ENCODE measurements at regions not wholly inside any gene's neighbourhood (a gene's known extent, or its start where the extent isn't known, plus 50 kb on each side); places are given as distances from the start of the nearest gene placed in this dataset.

DNA sequence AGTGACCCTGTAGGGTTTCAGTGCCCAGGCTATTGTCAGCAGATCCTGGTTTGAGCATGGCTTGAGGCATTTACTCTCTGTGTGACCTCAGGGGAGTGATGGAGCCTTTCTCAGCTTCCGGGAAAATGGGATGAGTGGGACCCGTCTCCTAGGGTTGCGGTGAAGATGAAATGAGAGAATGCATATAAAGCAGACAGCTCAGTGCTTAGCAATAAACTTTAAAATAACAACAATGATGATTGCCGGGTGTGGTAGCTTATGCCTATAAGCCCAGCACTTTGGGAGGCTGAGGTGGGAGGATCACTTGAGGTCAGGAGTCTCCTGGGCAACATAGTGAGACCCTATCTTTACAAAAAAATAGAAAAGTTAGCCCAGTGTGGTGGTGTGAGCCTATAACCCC lies 106.0 kb upstream of the MTHFD1L start:
- no peak for DNase-seq (ENCODE audit: low spot score)
- TF ChIP-seq, protein P1, sequence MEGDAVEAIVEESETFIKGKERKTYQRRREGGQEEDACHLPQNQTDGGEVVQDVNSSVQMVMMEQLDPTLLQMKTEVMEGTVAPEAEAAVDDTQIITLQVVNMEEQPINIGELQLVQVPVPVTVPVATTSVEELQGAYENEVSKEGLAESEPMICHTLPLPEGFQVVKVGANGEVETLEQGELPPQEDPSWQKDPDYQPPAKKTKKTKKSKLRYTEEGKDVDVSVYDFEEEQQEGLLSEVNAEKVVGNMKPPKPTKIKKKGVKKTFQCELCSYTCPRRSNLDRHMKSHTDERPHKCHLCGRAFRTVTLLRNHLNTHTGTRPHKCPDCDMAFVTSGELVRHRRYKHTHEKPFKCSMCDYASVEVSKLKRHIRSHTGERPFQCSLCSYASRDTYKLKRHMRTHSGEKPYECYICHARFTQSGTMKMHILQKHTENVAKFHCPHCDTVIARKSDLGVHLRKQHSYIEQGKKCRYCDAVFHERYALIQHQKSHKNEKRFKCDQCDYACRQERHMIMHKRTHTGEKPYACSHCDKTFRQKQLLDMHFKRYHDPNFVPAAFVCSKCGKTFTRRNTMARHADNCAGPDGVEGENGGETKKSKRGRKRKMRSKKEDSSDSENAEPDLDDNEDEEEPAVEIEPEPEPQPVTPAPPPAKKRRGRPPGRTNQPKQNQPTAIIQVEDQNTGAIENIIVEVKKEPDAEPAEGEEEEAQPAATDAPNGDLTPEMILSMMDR (IDR thresholded peaks at IDR 0.05; ENCODE audit: extremely low read depth, missing control alignments), result no peak

DNA sequence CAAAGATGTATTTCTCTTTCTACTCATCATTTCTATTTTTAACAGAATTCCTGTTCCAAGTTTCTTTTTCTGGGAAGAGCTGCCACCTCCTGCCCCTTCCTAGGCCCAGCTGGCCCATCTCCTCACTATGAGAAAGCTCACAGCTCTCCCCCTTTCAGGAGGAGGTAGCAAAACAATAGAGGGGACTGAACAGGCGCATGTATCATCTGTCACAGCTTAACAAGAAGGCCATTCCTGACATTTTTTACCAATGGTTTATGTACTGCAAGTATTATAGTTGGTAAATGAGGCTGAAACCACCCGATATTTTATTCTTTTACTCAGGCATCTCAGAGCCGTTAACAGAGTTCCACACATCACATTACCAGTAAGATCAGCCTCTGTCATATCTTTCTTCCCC lies 103.7 kb upstream of the MTHFD1L start:
- no peak for DNase-seq (ENCODE audit: low spot score)
- TF ChIP-seq, protein P1 (IDR thresholded peaks at IDR 0.05; ENCODE audit: extremely low read depth, missing control alignments), result no peak

DNA sequence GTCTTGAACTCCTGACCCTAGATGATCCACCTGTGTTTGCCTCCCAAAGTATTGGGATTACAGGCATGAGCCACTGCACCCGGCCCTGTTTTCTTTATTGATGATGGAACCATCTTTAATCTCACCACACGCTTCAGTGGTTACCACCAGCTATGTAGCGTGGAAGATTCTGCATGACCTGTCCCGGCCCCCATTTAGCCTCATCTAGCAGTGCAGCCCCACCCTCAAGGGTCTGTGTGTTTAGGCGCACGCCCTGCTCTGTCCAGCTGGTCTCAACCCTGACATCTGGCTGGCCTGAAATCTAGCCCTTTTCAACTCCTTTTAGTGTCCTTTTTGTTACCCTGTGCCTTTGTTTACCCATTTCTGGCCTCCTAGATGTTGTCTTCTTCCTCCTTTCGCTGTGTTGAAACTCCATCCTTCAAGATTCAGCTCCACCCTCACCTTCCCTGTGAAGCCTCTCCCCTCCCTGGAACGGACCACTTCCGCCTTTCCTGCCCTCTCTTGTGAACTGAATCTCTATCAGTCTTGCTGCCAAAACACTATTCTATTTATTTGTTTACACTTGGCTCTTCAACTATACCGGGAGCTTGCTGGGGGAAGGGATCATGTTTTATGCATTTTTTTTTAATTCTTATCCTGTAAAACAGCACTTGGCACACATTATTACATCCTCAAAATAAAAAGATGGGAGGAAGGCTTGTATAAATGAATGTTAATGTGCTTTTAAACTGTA lies 101.0 kb upstream of the MTHFD1L start:
- TF ChIP-seq, protein P1 (IDR thresholded peaks at IDR 0.05; ENCODE audit: extremely low read depth, missing control alignments), result no peak
- no peak for DNase-seq (ENCODE audit: low spot score)

DNA sequence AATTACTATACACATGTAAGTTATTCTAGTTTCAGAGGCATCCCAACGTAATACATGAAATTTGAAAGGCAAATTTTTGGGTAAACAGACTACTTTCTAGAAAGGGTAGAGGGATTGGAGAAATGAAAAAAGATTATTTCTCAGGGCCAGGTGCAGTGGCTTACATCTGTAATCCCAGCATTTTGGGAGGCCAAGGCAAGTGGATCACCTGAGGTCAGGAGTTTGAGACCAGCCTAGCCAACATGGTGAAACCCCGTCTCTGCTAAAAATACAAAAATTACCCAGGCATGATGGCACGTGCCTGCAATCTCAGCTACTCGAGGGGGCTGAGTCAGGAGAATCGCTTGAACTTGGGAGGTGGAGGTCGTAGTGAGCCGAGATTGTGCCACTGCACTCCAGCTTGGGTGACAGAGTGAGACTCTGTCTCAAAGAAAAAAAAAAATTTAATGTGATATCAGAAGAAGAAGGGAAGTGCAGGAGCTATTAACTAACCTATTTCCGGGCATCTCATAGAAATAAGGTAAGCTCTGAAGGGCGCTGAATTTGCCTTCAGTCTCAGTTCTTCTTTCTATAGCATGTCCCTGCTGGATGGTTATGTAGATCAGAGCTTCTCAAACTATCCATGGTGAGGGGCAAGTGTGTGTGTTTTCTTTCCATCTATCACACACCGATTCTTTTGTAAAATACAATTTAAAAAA lies 100.3 kb upstream of the MTHFD1L start:
- TF ChIP-seq, protein P1 (IDR thresholded peaks at IDR 0.05; ENCODE audit: extremely low read depth, missing control alignments), result no peak
- DNase-seq (ENCODE audit: low spot score), result peak; percentile 22

DNA sequence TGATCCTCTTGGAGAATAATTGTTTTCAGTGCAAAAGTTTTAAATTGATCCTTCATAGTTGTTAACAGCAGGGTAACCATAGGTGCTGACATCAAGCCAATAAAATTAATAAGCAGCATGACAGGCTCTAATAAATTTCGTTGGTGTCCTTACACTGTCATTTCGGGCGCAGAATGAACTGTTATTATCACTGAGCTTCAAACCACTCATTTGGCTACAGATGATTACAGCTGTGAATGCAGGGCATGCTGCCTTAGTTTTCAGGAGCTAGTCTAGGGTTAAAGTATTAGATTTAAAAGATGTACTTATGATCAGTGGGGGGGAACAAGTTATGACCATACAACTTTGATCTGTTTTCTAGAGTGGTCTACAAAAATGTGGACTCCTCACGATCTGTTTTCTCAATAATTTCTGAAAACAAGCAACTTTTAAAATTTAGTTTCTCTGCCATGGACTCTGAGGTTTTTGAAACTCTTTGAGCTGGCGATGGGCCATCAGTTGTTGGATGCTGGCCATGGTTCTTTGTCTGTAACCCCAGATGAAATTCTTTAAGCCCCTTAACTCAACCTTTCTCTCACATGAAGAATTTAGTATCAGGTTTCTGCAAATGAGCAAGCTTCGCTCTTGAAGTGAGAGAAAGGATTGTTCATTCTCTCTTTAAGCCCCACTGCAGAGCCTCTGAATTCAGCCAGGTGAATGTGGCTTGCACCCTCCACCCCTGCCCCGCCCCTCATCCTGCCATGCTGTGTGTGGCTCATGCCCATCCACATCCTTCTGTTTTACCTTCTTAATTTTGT lies 99.1 kb upstream of the MTHFD1L start:
- no peak for DNase-seq (ENCODE audit: low spot score)
- TF ChIP-seq, protein P1 (IDR thresholded peaks at IDR 0.05; ENCODE audit: extremely low read depth, missing control alignments), result no peak

DNA sequence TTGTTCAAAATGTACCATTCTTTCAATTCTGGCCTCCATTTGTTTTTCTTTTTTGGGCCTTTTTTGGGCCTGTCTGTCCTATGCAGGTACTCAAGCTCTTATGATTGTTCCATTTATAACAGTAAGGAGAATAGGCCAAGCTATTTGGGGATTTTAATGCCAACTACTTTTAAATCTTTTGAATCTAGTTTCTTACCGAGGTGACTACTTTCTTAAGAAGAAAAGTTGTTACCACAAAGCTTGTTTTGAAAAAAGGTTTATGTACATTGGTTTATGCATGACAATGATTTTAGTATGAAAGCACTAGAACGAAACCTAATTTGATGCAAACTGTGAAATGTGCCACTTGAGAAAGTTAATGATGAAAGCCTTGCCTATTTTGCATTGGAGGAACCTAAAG lies 98.3 kb upstream of the MTHFD1L start:
- no peak for DNase-seq (ENCODE audit: low spot score)
- TF ChIP-seq, protein P1 (IDR thresholded peaks at IDR 0.05; ENCODE audit: extremely low read depth, missing control alignments), result no peak

DNA sequence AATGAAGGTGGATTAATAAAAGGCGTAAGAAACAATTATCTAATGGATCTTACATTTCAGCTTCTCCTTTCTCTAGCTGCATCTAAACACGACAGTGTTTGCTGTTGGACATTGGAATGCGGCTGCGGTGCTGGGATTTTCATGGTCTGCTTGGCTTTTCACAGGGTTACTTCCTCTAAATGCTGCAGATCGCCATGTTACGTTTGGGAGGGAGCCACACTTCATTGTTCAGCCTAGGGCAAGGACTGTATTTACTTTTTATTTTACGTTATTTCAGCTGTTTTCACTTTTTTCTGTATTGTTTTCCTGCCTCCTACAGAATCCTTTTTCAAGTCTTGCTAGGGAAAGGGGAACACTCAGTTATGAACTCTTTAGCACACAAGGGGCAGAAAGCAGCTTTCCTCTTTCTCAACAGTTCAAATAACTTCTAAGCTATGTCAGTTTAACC lies 97.9 kb upstream of the MTHFD1L start:
- TF ChIP-seq, protein P1 (IDR thresholded peaks at IDR 0.05; ENCODE audit: extremely low read depth, missing control alignments), result no peak
- no peak for DNase-seq (ENCODE audit: low spot score)
